ENCODE measurements at regions not wholly inside any gene's neighbourhood (a gene's known extent, or its start where the extent isn't known, plus 50 kb on each side); places are given as distances from the start of the nearest gene placed in this dataset.
"Not testable (repeated sequence)": the region's sequence is repeated elsewhere in the genome, so short reads cannot be mapped to it uniquely, and the experiment has no call there.

GRCh38 chr21:5013455-5014304 is 5507.7 kb upstream of the TPTE start:
- DNase-seq; H3K4me3 ChIP-seq; intact Hi-C loops (cut with DNase I, micrococcal nuclease); H3K9me3 ChIP-seq; H3K4me1 ChIP-seq (ENCODE audit: low read depth); H3K36me3 ChIP-seq (ENCODE audit: low read depth): not testable (repeated sequence)
- peak; percentile 50 for ATAC-seq

- H3K36me3 ChIP-seq (ENCODE audit: low read depth); intact Hi-C loops (cut with DNase I, micrococcal nuclease); ATAC-seq; H3K9me3 ChIP-seq; H3K4me3 ChIP-seq; H3K4me1 ChIP-seq (ENCODE audit: low read depth); DNase-seq: not testable (repeated sequence)
These were observed 5506.2 kb upstream of the TPTE start for GRCh38 chr21:5015187-5015586.

- H3K4me3 ChIP-seq; H3K9me3 ChIP-seq; H3K36me3 ChIP-seq (ENCODE audit: low read depth); DNase-seq; H3K4me1 ChIP-seq (ENCODE audit: low read depth); intact Hi-C loops (cut with DNase I, micrococcal nuclease): not testable (repeated sequence)
- peak; percentile 79 for ATAC-seq
These were observed 5502.3 kb upstream of the TPTE start for GRCh38 chr21:5019120-5019519.

GRCh38 chr21:5021815-5022214 is 5499.6 kb upstream of the TPTE start:
- H3K36me3 ChIP-seq (ENCODE audit: low read depth); DNase-seq; H3K4me1 ChIP-seq (ENCODE audit: low read depth); H3K4me3 ChIP-seq; H3K9me3 ChIP-seq; intact Hi-C loops (cut with DNase I, micrococcal nuclease): not testable (repeated sequence)
- peak; percentile 43 for ATAC-seq

- DNase-seq; intact Hi-C loops (cut with DNase I, micrococcal nuclease); H3K9me3 ChIP-seq; H3K4me3 ChIP-seq; H3K4me1 ChIP-seq (ENCODE audit: low read depth); H3K36me3 ChIP-seq (ENCODE audit: low read depth): not testable (repeated sequence)
- ATAC-seq, result peak; percentile 76
These were observed 5499.1 kb upstream of the TPTE start for GRCh38 chr21:5022254-5022653.

DNA sequence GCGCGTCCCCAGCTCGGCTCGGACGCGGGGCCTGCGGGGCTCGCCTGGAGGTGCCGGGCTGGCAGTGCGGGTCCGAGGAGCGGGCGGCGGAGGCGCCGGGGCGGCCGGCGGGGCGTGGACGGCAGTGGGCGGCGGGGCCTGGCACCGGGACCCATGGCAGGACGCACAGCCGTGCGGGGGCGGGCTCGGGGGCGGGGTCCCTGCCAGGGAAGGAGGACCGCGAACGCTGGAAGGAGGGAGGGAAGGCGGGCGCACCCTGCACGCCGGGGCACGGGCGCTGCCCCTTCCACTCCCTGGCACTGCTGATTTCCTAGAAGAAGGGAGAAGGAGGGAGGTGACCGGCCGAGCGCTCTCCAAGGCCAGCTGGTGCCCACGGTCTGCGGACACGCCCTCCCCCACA is 5498.6 kb upstream of the TPTE start:
- intact Hi-C loops (cut with DNase I, micrococcal nuclease); H3K36me3 ChIP-seq (ENCODE audit: low read depth); H3K4me1 ChIP-seq (ENCODE audit: low read depth); H3K9me3 ChIP-seq; DNase-seq; H3K4me3 ChIP-seq: not testable (repeated sequence)
- ATAC-seq, result peak; percentile 50

- H3K4me3 ChIP-seq; ATAC-seq; H3K4me1 ChIP-seq (ENCODE audit: low read depth); DNase-seq; H3K36me3 ChIP-seq (ENCODE audit: low read depth); H3K9me3 ChIP-seq; intact Hi-C loops (cut with DNase I, micrococcal nuclease): not testable (repeated sequence)
These were observed 5486.2 kb upstream of the TPTE start for GRCh38 chr21:5035147-5035546.

- H3K4me1 ChIP-seq (ENCODE audit: low read depth); ATAC-seq; intact Hi-C loops (cut with DNase I, micrococcal nuclease); H3K4me3 ChIP-seq; H3K9me3 ChIP-seq; DNase-seq; H3K36me3 ChIP-seq (ENCODE audit: low read depth): not testable (repeated sequence)
These were observed 5485.8 kb upstream of the TPTE start for GRCh38 chr21:5035587-5035986.

DNA sequence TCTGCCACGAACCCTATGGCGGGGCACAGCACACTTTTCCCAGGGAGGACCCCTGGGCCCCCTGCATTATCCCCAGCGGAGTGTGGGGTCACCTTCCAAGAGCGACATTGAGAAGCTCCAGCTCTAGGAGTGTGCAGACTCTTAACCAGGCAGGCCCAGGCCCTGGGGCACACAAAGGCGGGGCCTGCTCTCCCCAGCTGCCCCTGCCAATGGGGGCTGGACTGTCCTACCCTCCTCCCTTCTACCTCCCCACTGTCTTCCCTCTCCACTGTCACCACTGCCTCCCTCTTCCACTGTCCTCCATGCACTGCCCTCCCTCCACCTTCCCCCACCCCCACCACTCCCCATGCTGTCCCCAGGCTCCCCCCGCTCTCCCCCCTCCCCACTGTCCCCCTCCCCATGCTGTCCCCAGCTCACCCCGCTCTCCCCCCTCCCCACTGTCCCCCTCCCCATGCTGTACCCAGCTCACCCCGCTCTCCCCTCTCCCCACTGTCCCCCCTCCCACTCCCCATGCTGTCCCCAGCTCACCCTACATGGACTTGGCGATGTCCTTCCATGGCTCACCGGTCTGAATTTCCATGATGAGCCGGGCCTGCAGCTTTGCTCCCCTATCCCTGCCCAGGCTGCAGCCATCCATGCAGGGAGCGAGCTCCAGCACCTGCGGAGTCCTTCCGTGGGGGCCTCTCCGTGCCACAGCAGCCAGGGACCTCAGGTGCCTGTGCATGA is 5483.6 kb upstream of the TPTE start:
- intact Hi-C loops (cut with DNase I, micrococcal nuclease); DNase-seq; H3K4me1 ChIP-seq (ENCODE audit: low read depth); H3K36me3 ChIP-seq (ENCODE audit: low read depth); ATAC-seq; H3K9me3 ChIP-seq; H3K4me3 ChIP-seq: not testable (repeated sequence)

DNA sequence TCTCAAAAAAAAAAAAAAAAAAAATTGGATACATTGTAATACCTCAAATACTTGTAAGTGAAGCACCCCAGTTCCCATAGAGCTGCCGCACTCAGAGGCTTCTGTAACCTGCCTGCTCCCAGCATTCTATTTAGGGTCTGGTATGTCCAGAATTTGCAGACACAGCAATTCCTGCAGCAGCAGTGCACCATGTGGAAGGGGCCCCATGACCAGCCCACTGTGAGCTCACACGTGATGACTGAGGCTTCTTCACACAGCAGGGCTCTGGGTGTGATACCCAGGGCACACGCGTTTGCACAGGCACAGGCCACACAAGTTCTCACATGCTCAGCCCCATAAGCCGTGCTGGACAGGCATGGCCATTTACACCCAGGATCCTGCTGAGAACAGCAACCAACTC is 5481.5 kb upstream of the TPTE start:
- DNase-seq; ATAC-seq; H3K4me3 ChIP-seq; H3K4me1 ChIP-seq (ENCODE audit: low read depth); intact Hi-C loops (cut with DNase I, micrococcal nuclease); H3K9me3 ChIP-seq; H3K36me3 ChIP-seq (ENCODE audit: low read depth): not testable (repeated sequence)

- H3K4me1 ChIP-seq (ENCODE audit: low read depth); H3K9me3 ChIP-seq; H3K4me3 ChIP-seq; ATAC-seq; H3K36me3 ChIP-seq (ENCODE audit: low read depth); intact Hi-C loops (cut with DNase I, micrococcal nuclease); DNase-seq: not testable (repeated sequence)
These were observed 5478.8 kb upstream of the TPTE start for GRCh38 chr21:5042583-5042982.

DNA sequence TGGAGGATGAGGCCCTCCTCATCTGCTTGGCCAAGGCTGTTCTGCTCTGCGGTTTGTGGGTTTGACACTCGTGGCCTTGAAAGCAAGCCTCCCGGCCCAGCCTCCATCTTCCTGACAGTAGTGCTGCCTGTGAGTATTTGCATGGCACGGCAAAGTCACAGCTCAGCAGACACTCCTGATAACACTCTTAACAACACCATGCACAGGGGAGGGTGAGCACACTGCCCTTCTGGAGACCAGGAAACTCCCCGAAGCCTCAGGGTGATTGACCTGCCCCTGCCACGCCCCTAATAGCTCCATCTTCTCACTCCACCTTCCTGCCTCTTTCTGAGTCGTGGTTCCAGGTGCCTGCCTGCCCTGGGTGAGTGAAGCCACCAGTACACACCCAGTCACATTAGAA is 5476.6 kb upstream of the TPTE start:
- H3K4me3 ChIP-seq; H3K36me3 ChIP-seq (ENCODE audit: low read depth); H3K4me1 ChIP-seq (ENCODE audit: low read depth); DNase-seq; intact Hi-C loops (cut with DNase I, micrococcal nuclease); H3K9me3 ChIP-seq: not testable (repeated sequence)
- peak; percentile 94 for ATAC-seq

GRCh38 chr21:5051303-5052018 is 5469.9 kb upstream of the TPTE start:
- H3K36me3 ChIP-seq (ENCODE audit: low read depth); H3K4me1 ChIP-seq (ENCODE audit: low read depth); H3K4me3 ChIP-seq; DNase-seq; ATAC-seq; H3K9me3 ChIP-seq; intact Hi-C loops (cut with DNase I, micrococcal nuclease): not testable (repeated sequence)

Data from mucosa of descending colon (tissue), 3 donors.